Erythroblast (primary cell): ENCODE measurements at regions not wholly inside any gene's neighbourhood (a gene's known extent, or its start where the extent isn't known, plus 50 kb on each side); places are given as distances from the start of the nearest gene placed in this dataset.
"Not testable (repeated sequence)": the region's sequence is repeated elsewhere in the genome, so short reads cannot be mapped to it uniquely, and the experiment has no call there.

Experiments used
- DNase-seq, 2 experiments: peaks; one replicate each; lab custom pipeline; 2025; lab: John Stamatoyannopoulos, UW
- GATA1 ChIP-seq: IDR thresholded peaks from 2 replicates; pipeline ENCODE4 v1.6.1; 2011; ENCODE audit warnings: low read depth, mild to moderate bottlenecking, control low read depth, low read length, moderate library complexity
- POLR2A ChIP-seq: IDR thresholded peaks from 2 replicates; pipeline ENCODE4 v1.6.1; 2011; ENCODE audit warnings: mild to moderate bottlenecking, low read length

- no peak for DNase-seq
- TF ChIP-seq POLR2A, result no peak
Measured at GRCh38 chr2:109700680-109701274, 86.6 kb downstream of the SOWAHC start.

GRCh38 chr2:109701362-109701761 is 87.2 kb downstream of the SOWAHC start:
- DNase-seq, result no peak
- TF ChIP-seq GATA1, result no peak
- TF ChIP-seq POLR2A, result no peak

DNA sequence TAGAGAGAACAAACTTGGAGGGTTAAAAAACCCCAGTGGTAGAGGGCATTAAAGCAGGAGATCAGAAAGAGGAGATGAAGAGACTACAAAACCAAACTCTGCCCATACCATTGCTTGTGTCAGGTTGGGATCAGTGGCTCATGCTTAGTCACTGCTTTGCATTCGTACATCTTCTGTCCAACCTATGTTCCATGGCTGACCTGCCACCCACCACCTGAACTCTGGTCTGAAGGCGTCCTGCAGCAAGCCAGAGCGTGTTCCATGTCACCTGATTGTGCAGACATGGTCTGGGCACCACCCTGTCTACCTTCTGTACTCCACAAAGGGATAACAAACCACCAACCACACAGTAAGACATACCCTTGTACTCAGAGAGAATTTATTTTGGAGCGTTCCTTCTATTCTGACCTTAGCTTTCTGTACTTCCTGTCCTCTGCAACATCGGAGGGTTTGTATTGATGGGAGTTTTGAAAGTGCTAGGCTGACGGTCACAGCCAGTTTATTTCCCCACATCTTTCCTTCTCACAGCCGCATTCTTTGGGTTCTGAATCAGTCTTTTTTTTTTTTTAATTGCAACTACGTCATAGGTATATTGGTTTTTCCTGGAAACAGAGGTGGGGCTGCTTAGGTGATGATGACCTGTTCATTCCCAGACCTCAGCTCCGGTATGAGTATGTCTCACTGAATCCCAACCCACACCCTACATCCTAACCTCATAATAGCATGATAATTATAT is 88.3 kb downstream of the SOWAHC start:
- no peak for TF ChIP-seq POLR2A
- no peak for TF ChIP-seq GATA1
- DNase-seq, result no peak

DNA sequence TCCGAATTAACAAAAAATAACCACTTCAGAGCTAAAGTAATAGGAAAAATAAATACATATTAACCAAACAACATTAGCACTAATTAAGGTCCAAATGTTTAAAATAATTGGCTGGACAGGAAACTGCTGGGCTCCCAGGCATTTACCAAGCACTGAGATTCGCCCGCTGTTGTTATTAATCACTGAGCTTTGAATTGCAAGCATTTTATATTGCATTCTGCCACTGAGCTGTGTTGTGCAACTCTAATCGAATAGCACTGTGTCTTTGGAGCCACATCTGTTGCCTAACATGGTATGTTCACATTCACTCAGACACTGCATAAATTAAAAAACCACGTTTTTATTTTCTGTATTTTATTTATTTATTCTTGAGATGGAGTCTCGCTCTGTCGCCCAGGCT is 88.9 kb downstream of the SOWAHC start:
- no peak for TF ChIP-seq POLR2A
- TF ChIP-seq GATA1, result no peak
- DNase-seq, result no peak

- TF ChIP-seq POLR2A (no peak), GATA1 (no peak)
- no peak for DNase-seq
Measured at GRCh38 chr2:109703798-109704197, 89.6 kb downstream of the SOWAHC start.

- no peak for TF ChIP-seq GATA1
- TF ChIP-seq POLR2A, result no peak
Measured at GRCh38 chr2:109707281-109708147, 86.6 kb upstream of the RGPD5 start.

GRCh38 chr2:109710505-109711229 is 83.4 kb upstream of the RGPD5 start:
- TF ChIP-seq GATA1 (no peak), POLR2A (no peak)
- DNase-seq, result no peak

More at GRCh38 chr2:109707281-109708147, 86.6 kb upstream of the RGPD5 start:
- no peak for DNase-seq

- no peak for DNase-seq
- TF ChIP-seq POLR2A (no peak), GATA1 (no peak)
Measured at GRCh38 chr2:109711230-109712122, 82.6 kb upstream of the RGPD5 start.

- TF ChIP-seq GATA1 (no peak), POLR2A (no peak)
- no peak for DNase-seq
Measured at GRCh38 chr2:109712123-109712449, 82.0 kb upstream of the RGPD5 start.

DNA sequence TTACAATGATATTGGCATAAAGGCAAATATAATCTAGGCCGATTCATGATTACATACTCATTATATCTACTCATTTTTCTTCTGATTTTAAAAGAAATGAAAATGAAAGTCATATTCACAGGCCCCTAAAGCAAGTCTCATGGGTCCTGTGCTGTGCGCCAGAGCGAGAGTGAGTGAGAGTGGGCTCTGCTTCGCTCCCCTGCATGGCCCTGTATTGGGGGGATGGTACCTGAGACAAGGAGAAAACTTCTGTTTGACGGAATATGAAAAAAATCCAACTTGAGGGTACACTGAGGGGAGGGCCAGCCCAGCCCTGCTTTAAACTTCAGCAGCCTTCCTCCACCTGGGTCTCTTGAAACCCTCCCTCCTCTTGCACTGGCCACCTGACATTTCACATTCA is 81.4 kb upstream of the RGPD5 start:
- no peak for DNase-seq
- no peak for TF ChIP-seq POLR2A

DNA sequence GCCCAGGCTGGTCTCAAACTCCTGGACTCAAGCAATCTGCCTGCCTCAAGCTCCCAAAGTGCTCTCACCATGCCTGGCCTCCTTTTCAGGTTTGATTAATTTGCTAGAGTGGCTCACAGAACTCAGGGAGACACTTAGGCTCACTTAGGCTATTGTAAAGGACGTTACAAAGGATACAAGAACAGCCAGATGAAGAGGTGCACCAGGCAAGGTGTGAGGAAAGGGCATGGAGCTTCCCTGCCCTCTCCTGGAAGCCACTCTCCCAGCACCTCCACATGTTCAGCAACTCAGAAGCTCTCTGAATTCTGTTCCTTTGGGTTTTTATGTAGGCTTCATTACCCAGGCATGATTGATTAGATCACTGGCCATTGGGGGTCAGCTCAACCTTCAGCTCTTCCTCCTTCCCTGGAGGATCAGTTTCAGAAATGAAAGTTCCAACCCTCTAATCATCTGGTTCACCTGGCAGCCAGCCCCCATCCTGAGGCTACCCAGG is 78.7 kb upstream of the RGPD5 start:
- no peak for DNase-seq
- TF ChIP-seq POLR2A, result no peak
- no peak for TF ChIP-seq GATA1

DNA sequence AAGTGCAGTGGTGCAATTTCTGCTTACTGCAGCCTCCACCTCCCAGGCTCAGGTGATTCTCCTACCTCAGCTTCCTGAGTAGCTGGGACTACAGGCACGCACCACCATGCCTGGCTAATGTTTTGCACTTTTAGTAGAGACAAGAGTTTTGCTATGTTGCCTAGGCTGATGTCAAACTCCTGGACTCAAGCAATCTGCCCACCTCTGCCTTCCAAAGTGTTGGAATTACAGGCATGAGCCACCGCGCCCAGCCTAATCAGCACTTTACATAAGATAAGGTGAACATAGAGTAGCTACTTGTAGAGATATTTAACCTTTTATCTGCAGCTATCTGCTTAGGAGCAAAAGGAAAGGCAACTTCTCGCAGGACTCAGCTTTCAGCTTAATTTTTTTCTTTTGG is 77.5 kb upstream of the RGPD5 start:
- DNase-seq, result not testable (repeated sequence)

DNA sequence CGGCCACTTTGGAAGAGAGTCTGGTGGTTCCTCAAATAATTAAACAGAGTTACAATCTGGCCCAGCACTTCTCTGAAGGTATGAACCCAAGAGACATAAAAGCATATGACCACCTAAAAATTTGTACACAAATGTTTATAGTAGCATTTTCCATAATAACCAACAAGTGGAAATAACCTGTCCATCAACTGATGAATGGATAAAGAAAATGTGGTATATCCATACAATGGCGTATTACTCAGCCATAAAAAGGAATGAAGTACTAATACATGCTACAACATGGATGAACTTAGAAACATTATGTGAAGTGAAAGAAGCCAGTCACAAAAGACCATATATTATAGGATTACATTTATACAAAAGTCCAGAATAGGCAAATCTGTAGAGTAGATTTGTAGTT is 76.0 kb upstream of the RGPD5 start:
- TF ChIP-seq POLR2A (no peak), GATA1 (no peak)
- DNase-seq, result no peak
